EH (cell line): ENCODE measurements at regions not wholly inside any gene's neighbourhood (a gene's known extent, or its start where the extent isn't known, plus 50 kb on each side); places are given as distances from the start of the nearest gene placed in this dataset.
"Not testable (repeated sequence)": the region's sequence is repeated elsewhere in the genome, so short reads cannot be mapped to it uniquely, and the experiment has no call there.

ENCODE experiments used
- DNase-seq: peaks from one replicate; pipeline ENCODE4 v3.0.0-alpha.2; 2015; ENCODE audit warnings: low read depth

- no peak for DNase-seq
Measured at GRCh38 chr14:41549821-41550607, 56.7 kb upstream of the LRFN5 start.

DNA sequence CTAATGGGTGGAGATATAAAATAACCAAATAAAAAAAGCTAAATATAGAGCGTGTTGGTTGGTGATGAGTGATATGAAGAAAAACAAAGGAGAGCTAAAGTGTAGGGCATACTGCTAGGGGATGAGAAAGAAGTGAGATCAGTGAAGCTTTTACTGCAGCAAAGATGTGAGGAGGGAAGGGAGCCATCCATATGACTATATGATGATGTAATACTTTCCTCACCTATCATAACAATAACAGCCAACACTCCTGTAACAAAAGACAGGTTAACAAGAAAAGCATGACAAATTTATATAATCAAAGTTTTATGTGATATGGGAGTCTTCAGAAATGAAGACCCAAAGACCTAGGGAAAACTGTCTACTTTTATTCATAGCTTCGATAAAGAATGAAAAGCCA lies 57.4 kb upstream of the LRFN5 start:
- DNase-seq, result no peak

- DNase-seq, result no peak
Measured at GRCh38 chr14:41548666-41549065, 58.0 kb upstream of the LRFN5 start.

GRCh38 chr14:41541333-41541732 lies 65.3 kb upstream of the LRFN5 start:
- no peak for DNase-seq

DNA sequence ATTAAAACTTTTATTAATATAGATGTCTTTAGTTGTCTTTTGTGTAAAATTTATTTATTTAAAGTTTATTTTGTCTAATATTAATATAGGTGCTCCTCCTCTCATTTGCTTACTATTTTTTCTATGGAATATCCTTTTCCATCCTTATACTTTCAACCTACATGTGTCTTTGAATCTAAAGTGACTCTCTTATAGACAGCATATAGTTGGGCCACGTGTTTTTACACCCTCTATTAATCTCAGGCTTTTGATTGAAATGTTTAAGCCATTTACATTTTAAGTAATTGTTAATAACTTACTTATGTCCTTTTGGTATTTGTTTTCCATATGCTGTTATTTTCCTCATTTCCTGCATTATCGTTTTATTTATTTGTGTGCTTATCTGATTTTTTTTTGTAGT lies 74.4 kb upstream of the LRFN5 start:
- no peak for DNase-seq

GRCh38 chr14:41521891-41522290 lies 84.8 kb upstream of the LRFN5 start:
- no peak for DNase-seq

- DNase-seq, result not testable (repeated sequence)
Measured at GRCh38 chr14:41518030-41518429, 88.6 kb upstream of the LRFN5 start.

GRCh38 chr14:41506552-41506951 lies 100.1 kb upstream of the LRFN5 start:
- no peak for DNase-seq

DNA sequence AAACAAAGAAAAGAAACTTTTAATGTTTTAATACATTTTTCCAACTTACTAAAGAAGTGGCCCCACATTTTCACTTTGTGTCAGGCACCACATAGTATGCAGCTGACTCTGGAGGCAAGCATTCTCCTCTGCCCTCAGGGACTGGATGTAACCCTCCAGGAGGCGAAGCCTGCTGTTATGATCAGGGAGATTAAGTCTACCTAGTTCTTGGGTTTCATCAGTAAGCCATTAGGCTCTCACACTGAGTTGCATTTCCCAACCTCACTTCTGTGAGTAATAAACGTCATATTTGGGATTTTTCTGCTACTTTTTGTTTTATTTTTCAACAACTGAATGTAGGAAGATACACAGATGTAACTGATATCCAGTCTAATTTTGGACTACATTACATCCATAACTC lies 101.2 kb upstream of the LRFN5 start:
- no peak for DNase-seq

- no peak for DNase-seq
Measured at GRCh38 chr14:41498959-41499358, 107.7 kb upstream of the LRFN5 start.

- DNase-seq, result no peak
Measured at GRCh38 chr14:41490323-41490722, 116.4 kb upstream of the LRFN5 start.

DNA sequence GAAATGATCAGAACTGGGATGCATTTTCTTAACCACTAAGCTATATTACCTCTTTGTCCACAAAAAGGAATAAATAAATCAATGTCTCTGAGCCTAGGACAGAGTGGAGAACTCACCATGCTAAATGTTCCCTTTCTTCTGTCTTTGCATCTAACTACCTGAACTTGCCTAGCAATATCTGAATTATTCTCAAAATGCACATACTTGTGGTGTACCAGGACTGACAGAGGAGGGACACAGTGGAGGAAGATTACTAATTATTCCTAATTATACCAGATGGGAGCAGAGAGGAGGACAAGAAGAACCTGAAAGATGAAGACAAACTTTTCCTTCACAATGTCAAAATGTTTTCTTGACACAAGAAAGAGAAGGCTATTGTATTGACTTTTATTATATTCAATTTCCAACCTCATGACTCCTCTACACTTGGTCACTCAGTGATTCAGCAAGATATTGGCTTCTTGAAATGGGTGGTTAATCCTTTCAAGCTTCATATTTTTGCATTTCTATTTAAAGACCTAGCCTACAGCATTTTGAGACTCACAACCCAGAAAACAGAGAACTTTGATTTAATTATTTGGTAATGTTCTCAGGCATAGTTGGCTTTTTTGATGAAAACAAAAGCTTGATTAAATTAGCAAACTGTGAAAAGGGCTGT lies 117.2 kb upstream of the LRFN5 start:
- DNase-seq, result no peak

GRCh38 chr14:41488401-41488800 lies 118.3 kb upstream of the LRFN5 start:
- no peak for DNase-seq

GRCh38 chr14:41482861-41483260 lies 123.8 kb upstream of the LRFN5 start:
- DNase-seq, result no peak

- no peak for DNase-seq
Measured at GRCh38 chr14:41476526-41476925, 130.2 kb upstream of the LRFN5 start.

- DNase-seq, result no peak
Measured at GRCh38 chr14:41461380-41461779, 145.3 kb upstream of the LRFN5 start.

DNA sequence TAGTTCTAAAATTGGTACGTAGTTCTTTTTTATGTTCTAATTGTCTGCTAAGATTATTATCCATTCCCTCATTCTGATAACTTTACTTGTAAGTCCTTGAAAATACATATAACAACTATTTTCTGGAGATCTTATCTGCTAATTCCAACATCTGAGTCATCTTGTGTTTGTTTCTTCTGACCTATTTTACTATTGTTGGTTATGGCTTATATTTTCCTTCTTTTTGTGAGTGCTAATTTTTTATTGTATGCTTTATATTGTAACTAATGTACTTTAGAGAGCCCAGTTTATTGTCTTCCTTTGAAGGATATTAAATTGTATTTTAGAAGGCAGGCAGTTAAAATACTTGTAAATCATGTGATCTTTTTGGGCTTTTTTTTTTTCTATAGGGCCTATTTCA lies 149.3 kb upstream of the LRFN5 start:
- DNase-seq, result no peak

DNA sequence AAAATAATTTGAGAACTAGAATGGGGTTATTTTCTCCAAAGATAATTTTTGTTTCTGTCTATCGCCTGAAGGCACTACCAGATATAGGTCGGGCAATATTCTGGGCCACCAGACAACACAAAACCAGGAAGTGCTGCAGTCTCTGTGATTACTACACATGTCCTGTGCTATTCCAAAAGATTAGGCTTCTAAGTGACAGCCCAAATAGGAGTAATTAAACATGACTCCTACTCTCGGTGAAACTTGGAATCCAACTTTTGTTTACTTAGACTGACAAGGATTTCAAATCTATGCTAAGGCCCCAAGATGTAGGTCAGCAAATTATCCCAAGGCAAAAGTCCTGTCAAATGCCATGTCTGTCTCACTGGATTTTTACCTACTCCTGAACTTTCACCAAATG lies 157.6 kb upstream of the LRFN5 start:
- DNase-seq, result no peak

- no peak for DNase-seq
Measured at GRCh38 chr14:41446008-41446407, 160.7 kb upstream of the LRFN5 start.

GRCh38 chr14:41423503-41423902 lies 183.2 kb upstream of the LRFN5 start:
- DNase-seq, result no peak

- not testable (repeated sequence) for DNase-seq
Measured at GRCh38 chr14:41421308-41421707, 185.4 kb upstream of the LRFN5 start.

DNA sequence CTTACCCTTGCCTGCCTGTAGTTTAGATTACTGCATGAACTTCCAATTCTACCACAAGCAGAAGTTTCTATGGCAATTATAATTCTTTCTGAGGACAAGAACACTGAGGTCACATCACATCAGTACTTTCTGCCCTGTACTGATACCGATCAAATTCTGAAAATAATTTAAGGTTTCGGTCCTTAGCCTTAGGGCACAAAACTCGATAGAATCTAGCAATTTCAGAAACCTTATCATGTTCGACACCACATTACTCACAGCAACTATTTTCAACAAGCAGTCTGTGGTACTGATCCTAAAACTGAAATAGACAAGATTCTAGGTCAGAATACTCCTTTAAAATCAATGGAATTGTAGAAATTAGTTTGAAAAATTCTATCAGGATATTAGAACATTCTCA lies 187.0 kb upstream of the LRFN5 start:
- DNase-seq, result no peak

DNA sequence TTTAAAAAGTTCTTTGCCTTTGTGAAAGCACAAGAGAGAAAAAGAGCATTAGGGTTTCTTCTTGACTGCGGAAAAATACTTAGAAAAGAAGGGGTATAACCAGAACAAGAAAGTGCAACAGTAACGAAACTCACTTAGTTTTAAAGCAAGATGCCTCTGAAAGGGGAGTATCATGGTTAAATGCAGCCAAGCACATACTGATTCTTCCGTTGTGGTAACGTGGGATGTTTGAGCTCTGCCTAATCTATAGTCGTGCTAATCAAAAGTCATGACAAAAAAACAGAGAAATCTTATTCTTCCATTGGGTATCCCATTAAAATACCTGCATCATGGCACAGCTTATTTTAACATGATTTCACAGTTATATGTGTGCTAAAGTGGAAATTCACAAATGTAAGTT lies 187.8 kb upstream of the LRFN5 start:
- no peak for DNase-seq

- no peak for DNase-seq
Measured at GRCh38 chr14:41409806-41410205, 196.9 kb upstream of the LRFN5 start.
